Neural progenitor cell (in vitro differentiated cells): ENCODE measurements at regions not wholly inside any gene's neighbourhood (a gene's known extent, or its start where the extent isn't known, plus 50 kb on each side); places are given as distances from the start of the nearest gene placed in this dataset.

Source experiments
- EZH2 ChIP-seq: fragments of 200-600 bp; sonication (generic); IDR thresholded peaks from 2 replicates; pipeline ENCODE4 v1.6.1; 2017; ENCODE audit warnings: antibody characterized with exemption, mild to moderate bottlenecking, moderate library complexity
- TF ChIP-seq, protein P1 (sequence below): fragments of 200-600 bp; sonication (generic); IDR thresholded peaks from 2 replicates; pipeline ENCODE4 v1.5.1; 2017; ENCODE audit warnings: antibody characterized with exemption, mild to moderate bottlenecking

DNA sequence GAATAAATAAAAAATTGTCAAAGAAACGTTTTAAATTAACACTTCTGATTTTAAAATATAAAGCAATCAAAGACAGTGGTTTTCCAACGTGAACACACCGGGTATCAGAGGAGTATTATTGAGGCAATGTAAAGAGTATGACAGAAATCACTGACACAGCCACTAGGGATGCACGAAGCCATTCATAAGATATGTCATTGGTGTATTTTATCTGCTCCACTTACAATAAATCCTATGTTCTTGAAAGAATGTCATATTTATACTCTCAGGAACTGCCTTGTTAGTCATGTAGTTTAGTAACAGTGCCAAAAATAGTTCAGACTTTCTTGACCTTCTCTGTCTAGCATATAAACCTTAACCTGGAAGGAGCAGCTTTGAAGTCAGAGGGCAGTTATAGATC lies 835.0 kb upstream of the NCAM2 start:
- no peak for TF ChIP-seq EZH2
- TF ChIP-seq, protein P1, sequence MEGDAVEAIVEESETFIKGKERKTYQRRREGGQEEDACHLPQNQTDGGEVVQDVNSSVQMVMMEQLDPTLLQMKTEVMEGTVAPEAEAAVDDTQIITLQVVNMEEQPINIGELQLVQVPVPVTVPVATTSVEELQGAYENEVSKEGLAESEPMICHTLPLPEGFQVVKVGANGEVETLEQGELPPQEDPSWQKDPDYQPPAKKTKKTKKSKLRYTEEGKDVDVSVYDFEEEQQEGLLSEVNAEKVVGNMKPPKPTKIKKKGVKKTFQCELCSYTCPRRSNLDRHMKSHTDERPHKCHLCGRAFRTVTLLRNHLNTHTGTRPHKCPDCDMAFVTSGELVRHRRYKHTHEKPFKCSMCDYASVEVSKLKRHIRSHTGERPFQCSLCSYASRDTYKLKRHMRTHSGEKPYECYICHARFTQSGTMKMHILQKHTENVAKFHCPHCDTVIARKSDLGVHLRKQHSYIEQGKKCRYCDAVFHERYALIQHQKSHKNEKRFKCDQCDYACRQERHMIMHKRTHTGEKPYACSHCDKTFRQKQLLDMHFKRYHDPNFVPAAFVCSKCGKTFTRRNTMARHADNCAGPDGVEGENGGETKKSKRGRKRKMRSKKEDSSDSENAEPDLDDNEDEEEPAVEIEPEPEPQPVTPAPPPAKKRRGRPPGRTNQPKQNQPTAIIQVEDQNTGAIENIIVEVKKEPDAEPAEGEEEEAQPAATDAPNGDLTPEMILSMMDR: no peak
